ENCODE measurements at regions not wholly inside any gene's neighbourhood (a gene's known extent, or its start where the extent isn't known, plus 50 kb on each side); places are given as distances from the start of the nearest gene placed in this dataset.

- H3K79me2 ChIP-seq, result no peaks in the 10 kb centered on the region
- TF ChIP-seq EZH2phosphoT487 (IDR thresholded peaks at IDR 0.05; ENCODE audit: low read depth, severe bottlenecking, unreplicated experiment) (no peak), EZH2 (IDR thresholded peaks at IDR 0.05; ENCODE audit: borderline replicate concordance) (no peak), CTCF (IDR thresholded peaks at IDR 0.05; ENCODE audit: poor library complexity) (no peak)
- H3K4me3 ChIP-seq, result no peak overlapping the region
- H3K27ac ChIP-seq, result no peak overlapping the region
- no peaks in the 10 kb centered on the region for H3K9me2 ChIP-seq (replicated peaks; ENCODE audit: insufficient read depth)
- H3K27me3 ChIP-seq, result no peaks in the 10 kb centered on the region
- no peaks in the 10 kb centered on the region for H3K36me3 ChIP-seq (replicated peaks; ENCODE audit: insufficient read depth, low read depth)
- no peak for DNase-seq (ENCODE audit: low spot score)
- H3K9me3 ChIP-seq (ENCODE audit: low read depth), result no peaks in the 10 kb centered on the region
- WGBS (ENCODE audit: low lambda C conversion rate, missing lambda C conversion rate), result 78% methylated on average over 1 of the region's 1 CpG
- no peak overlapping the region for H3K4me2 ChIP-seq
- no peaks in the 10 kb centered on the region for H3K4me1 ChIP-seq (ENCODE audit: insufficient read depth)
- H2AFZ ChIP-seq, result no peak overlapping the region
- H4K20me1 ChIP-seq (ENCODE audit: insufficient read depth, poor library complexity, severe bottlenecking), result no peaks in the 10 kb centered on the region
Measured at GRCh38 chr2:84285056-84285747, 173.9 kb downstream of the SUCLG1 start.

- TF ChIP-seq EZH2 (IDR thresholded peaks at IDR 0.05; ENCODE audit: borderline replicate concordance) (no peak), CTCF (IDR thresholded peaks at IDR 0.05; ENCODE audit: poor library complexity) (no peak), EZH2phosphoT487 (IDR thresholded peaks at IDR 0.05; ENCODE audit: low read depth, severe bottlenecking, unreplicated experiment) (no peak)
- H3K4me1 ChIP-seq (ENCODE audit: insufficient read depth), result no peaks in the 10 kb centered on the region
- H2AFZ ChIP-seq, result no peak overlapping the region
- no peaks in the 10 kb centered on the region for H3K9me3 ChIP-seq (ENCODE audit: low read depth)
- H3K27me3 ChIP-seq, result no peaks in the 10 kb centered on the region
- no peaks in the 10 kb centered on the region for H3K79me2 ChIP-seq
- DNase-seq (ENCODE audit: low spot score), result no peak
- H3K4me3 ChIP-seq, result no peak overlapping the region
- no peaks in the 10 kb centered on the region for H4K20me1 ChIP-seq (ENCODE audit: insufficient read depth, poor library complexity, severe bottlenecking)
- no peaks in the 10 kb centered on the region for H3K36me3 ChIP-seq (replicated peaks; ENCODE audit: insufficient read depth, low read depth)
- no peaks in the 10 kb centered on the region for H3K9me2 ChIP-seq (replicated peaks; ENCODE audit: insufficient read depth)
- WGBS (ENCODE audit: low lambda C conversion rate, missing lambda C conversion rate), result 49% methylated on average over 3 of the region's 3 CpGs
- H3K4me2 ChIP-seq, result no peak overlapping the region
- no peak overlapping the region for H3K27ac ChIP-seq
Measured at GRCh38 chr2:84283506-84283905, 175.6 kb downstream of the SUCLG1 start.

GRCh38 chr2:84281510-84281909, 177.6 kb downstream of the SUCLG1 start:
- Histone ChIP-seq H3K79me2 (no peaks in the 10 kb centered on the region), H3K27ac (no peak overlapping the region), H3K4me2 (no peak overlapping the region), H3K27me3 (no peaks in the 10 kb centered on the region), H4K20me1 (ENCODE audit: insufficient read depth, poor library complexity, severe bottlenecking) (no peaks in the 10 kb centered on the region), H3K9me3 (ENCODE audit: low read depth) (no peaks in the 10 kb centered on the region), H2AFZ (no peak overlapping the region), H3K9me2 (replicated peaks; ENCODE audit: insufficient read depth) (no peaks in the 10 kb centered on the region), H3K36me3 (replicated peaks; ENCODE audit: insufficient read depth, low read depth) (no peaks in the 10 kb centered on the region), H3K4me3 (no peak overlapping the region), H3K4me1 (ENCODE audit: insufficient read depth) (no peaks in the 10 kb centered on the region)
- DNase-seq (ENCODE audit: low spot score), result no peak
- 77% methylated on average over 3 of the region's 3 CpGs for WGBS (ENCODE audit: low lambda C conversion rate, missing lambda C conversion rate)
- TF ChIP-seq EZH2phosphoT487 (IDR thresholded peaks at IDR 0.05; ENCODE audit: low read depth, severe bottlenecking, unreplicated experiment) (no peak), CTCF (IDR thresholded peaks at IDR 0.05; ENCODE audit: poor library complexity) (no peak), EZH2 (IDR thresholded peaks at IDR 0.05; ENCODE audit: borderline replicate concordance) (no peak)
